NB4 (cell line): ENCODE measurements at regions not wholly inside any gene's neighbourhood (a gene's known extent, or its start where the extent isn't known, plus 50 kb on each side); places are given as distances from the start of the nearest gene placed in this dataset.

ENCODE experiments used
- DNase-seq: peaks from one replicate; pipeline ENCODE4 v3.0.0; 2010; ENCODE audit warnings: low read depth
- H3K4me3 ChIP-seq: one replicate; pipeline ENCODE4 v1.5.1; 2011; ENCODE audit warnings: mild to moderate bottlenecking, low read depth, low read length, moderate library complexity
- MYC ChIP-seq: IDR thresholded peaks from 2 replicates; pipeline ENCODE4 v1.6.1; 2011; ENCODE audit warnings: low read depth, low read length
- POLR2A ChIP-seq: IDR thresholded peaks from 2 replicates; pipeline ENCODE4 v1.6.1; 2011; ENCODE audit warnings: mild to moderate bottlenecking; ENCODE audit not compliant: insufficient read length; ENCODE audit errors: extremely low read depth
- TF ChIP-seq, protein P1 (sequence below): IDR thresholded peaks from one replicate; pipeline ENCODE4 v1.5.1; 2012; ENCODE audit warnings: low read depth, low read length
- TF ChIP-seq, protein P2 (sequence below): IDR thresholded peaks from 2 replicates; pipeline ENCODE4 v1.6.1; 2011; ENCODE audit warnings: low read depth, low read length

DNA sequence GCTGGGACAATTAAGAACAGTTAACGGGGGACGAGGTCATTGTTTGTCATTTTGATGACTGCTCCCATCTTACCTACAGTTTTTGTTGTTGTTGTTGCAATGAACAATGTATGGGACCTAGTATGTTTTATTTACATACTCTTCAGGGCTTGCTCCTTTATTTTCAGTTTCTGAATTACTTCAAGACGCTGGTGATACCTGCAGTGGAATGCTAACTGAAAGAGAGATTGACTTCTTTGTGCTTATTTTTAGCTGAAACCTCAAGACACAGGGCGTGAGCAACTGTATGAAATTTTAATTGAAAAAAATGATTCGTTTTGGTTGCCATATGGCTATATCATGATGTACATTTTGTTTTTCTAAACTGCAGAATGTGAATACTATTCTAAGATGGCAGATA lies 297.9 kb downstream of the EDEM1 start:
- DNase-seq, result no peak
- TF ChIP-seq, protein P1, sequence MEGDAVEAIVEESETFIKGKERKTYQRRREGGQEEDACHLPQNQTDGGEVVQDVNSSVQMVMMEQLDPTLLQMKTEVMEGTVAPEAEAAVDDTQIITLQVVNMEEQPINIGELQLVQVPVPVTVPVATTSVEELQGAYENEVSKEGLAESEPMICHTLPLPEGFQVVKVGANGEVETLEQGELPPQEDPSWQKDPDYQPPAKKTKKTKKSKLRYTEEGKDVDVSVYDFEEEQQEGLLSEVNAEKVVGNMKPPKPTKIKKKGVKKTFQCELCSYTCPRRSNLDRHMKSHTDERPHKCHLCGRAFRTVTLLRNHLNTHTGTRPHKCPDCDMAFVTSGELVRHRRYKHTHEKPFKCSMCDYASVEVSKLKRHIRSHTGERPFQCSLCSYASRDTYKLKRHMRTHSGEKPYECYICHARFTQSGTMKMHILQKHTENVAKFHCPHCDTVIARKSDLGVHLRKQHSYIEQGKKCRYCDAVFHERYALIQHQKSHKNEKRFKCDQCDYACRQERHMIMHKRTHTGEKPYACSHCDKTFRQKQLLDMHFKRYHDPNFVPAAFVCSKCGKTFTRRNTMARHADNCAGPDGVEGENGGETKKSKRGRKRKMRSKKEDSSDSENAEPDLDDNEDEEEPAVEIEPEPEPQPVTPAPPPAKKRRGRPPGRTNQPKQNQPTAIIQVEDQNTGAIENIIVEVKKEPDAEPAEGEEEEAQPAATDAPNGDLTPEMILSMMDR, result no peak
- TF ChIP-seq, protein P2, sequence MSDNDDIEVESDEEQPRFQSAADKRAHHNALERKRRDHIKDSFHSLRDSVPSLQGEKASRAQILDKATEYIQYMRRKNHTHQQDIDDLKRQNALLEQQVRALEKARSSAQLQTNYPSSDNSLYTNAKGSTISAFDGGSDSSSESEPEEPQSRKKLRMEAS, result no peak
- TF ChIP-seq MYC (no peak), POLR2A (no peak)
- no peak overlapping the region for H3K4me3 ChIP-seq

DNA sequence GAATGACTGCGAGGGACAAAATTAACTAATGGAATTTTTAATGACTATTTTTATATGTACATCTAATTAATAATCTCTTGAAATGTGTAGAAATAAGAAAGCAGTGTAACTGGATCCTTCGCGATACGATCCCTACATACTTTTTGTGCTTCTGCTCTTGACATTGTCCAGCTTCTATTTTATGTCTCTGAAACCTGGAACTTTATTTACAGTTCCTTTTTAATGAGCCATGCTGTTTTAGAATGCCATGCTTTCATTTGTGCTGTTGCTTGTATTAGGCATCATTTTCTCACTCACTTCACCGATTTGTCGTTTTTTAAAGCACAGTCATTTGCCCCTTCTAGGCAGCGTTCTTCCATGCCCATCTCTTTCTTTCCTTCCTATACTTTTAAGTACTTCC lies 301.3 kb downstream of the EDEM1 start:
- no peak overlapping the region for H3K4me3 ChIP-seq
- no peak for DNase-seq
- no peak for TF ChIP-seq MYC
- TF ChIP-seq, protein P1, result no peak
- TF ChIP-seq, protein P2, result no peak
- TF ChIP-seq POLR2A, result no peak

DNA sequence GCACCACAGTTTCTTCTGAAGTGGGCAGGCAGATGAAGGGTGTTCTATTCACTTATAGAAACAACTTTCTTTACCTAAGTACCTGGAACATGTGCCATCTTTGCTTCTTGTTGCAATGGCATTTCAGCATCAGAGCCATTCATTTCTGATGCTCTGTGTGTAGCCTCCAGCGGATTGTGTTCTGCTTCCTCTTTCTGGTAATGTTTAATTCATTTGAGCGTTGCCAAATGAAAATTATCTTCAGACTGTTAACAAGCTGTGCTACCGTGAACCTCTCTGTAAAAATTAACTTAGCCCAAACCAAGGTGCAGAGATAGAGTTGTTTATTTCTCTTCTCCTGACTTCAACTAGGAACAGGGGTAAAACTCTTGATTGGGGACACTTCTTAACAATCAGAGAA lies 302.0 kb downstream of the EDEM1 start:
- DNase-seq, result no peak
- TF ChIP-seq, protein P2, result no peak
- TF ChIP-seq MYC, result no peak
- TF ChIP-seq POLR2A, result no peak
- TF ChIP-seq, protein P1, result no peak
- H3K4me3 ChIP-seq, result no peak overlapping the region

DNA sequence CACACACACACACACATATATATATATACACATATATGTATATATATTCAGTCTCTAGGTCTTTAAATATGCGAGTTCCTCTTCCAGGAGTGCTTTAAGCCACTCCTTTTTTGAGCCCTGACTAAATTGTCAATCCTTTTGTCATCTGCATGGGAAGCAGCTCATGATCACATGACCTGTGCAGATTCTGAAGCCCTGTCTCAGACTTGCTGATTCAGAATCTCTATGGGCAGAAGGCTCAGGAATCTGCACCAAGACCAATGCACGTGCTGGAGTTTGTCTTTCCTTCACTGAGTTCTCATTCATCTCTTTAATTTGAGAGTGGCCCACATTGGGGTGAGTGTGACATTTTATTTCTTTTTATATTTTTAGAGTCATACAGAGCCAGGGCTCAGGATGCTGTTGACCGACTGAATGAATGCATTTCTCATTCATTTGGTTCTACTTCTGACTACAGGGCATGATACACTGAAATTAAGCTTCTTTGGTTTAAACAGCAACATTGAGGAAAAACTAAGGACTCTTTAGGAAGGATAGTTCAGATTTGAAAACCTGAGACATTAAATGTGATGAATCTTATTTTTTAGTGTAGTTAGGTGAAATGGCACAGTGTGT lies 307.5 kb downstream of the EDEM1 start:
- TF ChIP-seq, protein P2, result no peak
- TF ChIP-seq MYC, result no peak
- TF ChIP-seq POLR2A, result no peak
- TF ChIP-seq, protein P1, result no peak
- no peak for DNase-seq

DNA sequence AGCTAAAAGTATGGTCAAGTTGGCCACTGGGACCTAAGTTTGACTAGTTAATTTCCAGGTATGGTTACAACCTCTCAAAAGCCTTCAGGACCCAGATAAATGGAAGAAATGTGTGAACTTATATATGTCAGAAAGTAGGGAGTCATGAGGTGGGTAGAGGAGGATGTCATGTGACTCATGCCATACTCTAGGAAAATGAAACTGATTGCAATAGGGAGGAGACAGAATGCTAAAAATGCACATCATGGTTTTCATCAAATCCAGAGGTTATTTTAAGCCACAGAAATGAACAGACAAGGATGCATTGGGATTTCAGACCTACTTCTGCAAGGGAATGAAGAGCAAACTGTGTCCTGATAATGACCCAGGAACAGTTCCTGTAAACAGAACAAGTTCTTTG lies 310.0 kb downstream of the EDEM1 start:
- no peak overlapping the region for H3K4me3 ChIP-seq
- no peak for DNase-seq
- TF ChIP-seq MYC (no peak), POLR2A (no peak)
- TF ChIP-seq, protein P2, result no peak
- TF ChIP-seq, protein P1, result no peak

More for the DNA sequence above, 307.5 kb downstream of the EDEM1 start:
- no peak overlapping the region for H3K4me3 ChIP-seq
